IgD-negative memory B cell (primary cell): ENCODE measurements at regions not wholly inside any gene's neighbourhood (a gene's known extent, or its start where the extent isn't known, plus 50 kb on each side); places are given as distances from the start of the nearest gene placed in this dataset.
A peak's percentile ranks its signal among the peaks of the same experiment; 100 is the strongest.
"Not testable (repeated sequence)": the region's sequence is repeated elsewhere in the genome, so short reads cannot be mapped to it uniquely, and the experiment has no call there.

Source experiments
- H3K27ac Mint-ChIP-seq, 3 donors: one replicate each; pipeline ENCODE4 v1.8.0; 2020 to 2022; ENCODE audit warnings: mild to moderate bottlenecking in 3 of 3, mixed read lengths in 3 of 3, moderate library complexity in 1 of 3
- H3K27me3 Mint-ChIP-seq: one replicate; pipeline ENCODE4 v1.8.0; 2021; ENCODE audit warnings: mixed read lengths
- H3K36me3 Mint-ChIP-seq: one replicate; pipeline ENCODE4 v1.8.0; 2020; ENCODE audit warnings: mild to moderate bottlenecking, mixed read lengths
- H3K4me1 Mint-ChIP-seq, 3 donors: one replicate each; pipeline ENCODE4 v1.8.0; 2020 to 2022; ENCODE audit warnings: mixed read lengths in 3 of 3, mild to moderate bottlenecking in 1 of 3
- H3K4me3 Mint-ChIP-seq, 4 donors: one replicate each; pipeline ENCODE4 v1.8.0; 2020 to 2022; ENCODE audit warnings: mild to moderate bottlenecking in 4 of 4, mixed read lengths in 4 of 4, moderate library complexity in 3 of 4
- H3K9me3 Mint-ChIP-seq, 3 donors: one replicate each; pipeline ENCODE4 v1.8.0; 2020 to 2021; ENCODE audit warnings: mixed read lengths in 3 of 3, mild to moderate bottlenecking in 1 of 3

DNA sequence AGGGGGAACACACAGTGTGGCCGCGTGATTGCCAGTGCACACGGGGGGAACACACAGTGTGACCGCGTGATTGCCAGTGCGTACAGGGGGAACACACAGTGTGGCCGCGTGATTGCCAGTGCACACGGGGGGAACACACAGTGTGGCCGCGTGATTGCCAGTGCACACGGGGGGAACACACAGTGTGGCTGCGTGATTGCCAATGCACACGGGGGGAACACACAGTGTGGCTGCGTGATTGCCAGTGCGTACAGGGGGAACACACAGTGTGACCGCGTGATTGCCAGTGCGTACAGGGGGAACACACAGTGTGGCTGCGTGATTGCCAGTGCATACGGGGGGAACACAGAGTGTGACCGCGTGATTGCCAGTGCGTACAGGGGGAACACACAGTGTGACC, 140.3 kb downstream of the RTP5 start:
- H3K4me1 Mint-ChIP-seq, result peaks cover 2 to 12% (median 7%) of the 10 kb centered on the region in 3 donors
- H3K36me3 Mint-ChIP-seq, H3K27ac Mint-ChIP-seq, H3K4me3 Mint-ChIP-seq, H3K27me3 Mint-ChIP-seq, H3K9me3 Mint-ChIP-seq: not testable (repeated sequence)

GRCh38 chr2:242010252-242011166, 141.0 kb downstream of the RTP5 start:
- Mint-ChIP-seq H3K4me1 (peaks cover 2 to 12% (median 7%) of the 10 kb centered on the region in 3 donors), H3K27ac (peak overlapping the region; percentile 40 to 96 (median 45))
- H3K9me3 Mint-ChIP-seq, H3K4me3 Mint-ChIP-seq, H3K36me3 Mint-ChIP-seq, H3K27me3 Mint-ChIP-seq: not testable (repeated sequence)

GRCh38 chr2:242011167-242011513, 141.6 kb downstream of the RTP5 start:
- Mint-ChIP-seq H3K4me3 (no peak overlapping the region), H3K36me3 (no peaks in the 10 kb centered on the region), H3K9me3 (no peaks in the 10 kb centered on the region), H3K4me1 (peaks cover 2 to 12% (median 7%) of the 10 kb centered on the region in 3 donors), H3K27ac (peak overlapping the region; percentile 40 to 96 (median 45)), H3K27me3 (no peaks in the 10 kb centered on the region)

GRCh38 chr2:242011516-242011915, 142.0 kb downstream of the RTP5 start:
- H3K9me3 Mint-ChIP-seq, result no peaks in the 10 kb centered on the region
- no peaks in the 10 kb centered on the region for H3K27me3 Mint-ChIP-seq
- peaks cover 4 to 12% (median 10%) of the 10 kb centered on the region in 3 donors for H3K4me1 Mint-ChIP-seq
- no peak overlapping the region for H3K4me3 Mint-ChIP-seq
- no peaks in the 10 kb centered on the region for H3K36me3 Mint-ChIP-seq
- H3K27ac Mint-ChIP-seq, result peak overlapping the region; percentile 45 to 96 (median 63)

- Mint-ChIP-seq H3K36me3 (no peaks in the 10 kb centered on the region), H3K27me3 (no peaks in the 10 kb centered on the region), H3K9me3 (no peaks in the 10 kb centered on the region), H3K4me1 (peaks cover 4 to 15% (median 15%) of the 10 kb centered on the region in 3 donors), H3K27ac (peak overlapping the region in 2 of 3 donors; percentile 63 to 96), H3K4me3 (peak overlapping the region in 1 of 4 donors; percentile 41)
Observed at GRCh38 chr2:242011991-242012764, 142.6 kb downstream of the RTP5 start.

GRCh38 chr2:242012956-242013764, 143.6 kb downstream of the RTP5 start:
- Mint-ChIP-seq H3K27ac (no peak overlapping the region), H3K27me3 (no peaks in the 10 kb centered on the region), H3K4me3 (no peak overlapping the region), H3K36me3 (no peaks in the 10 kb centered on the region), H3K4me1 (peaks cover 4 to 15% (median 15%) of the 10 kb centered on the region in 3 donors), H3K9me3 (no peaks in the 10 kb centered on the region)

- H3K4me1 Mint-ChIP-seq, result peaks cover 7 to 18% (median 15%) of the 10 kb centered on the region in 3 donors
Observed at GRCh38 chr2:242013771-242014170, 144.2 kb downstream of the RTP5 start.

DNA sequence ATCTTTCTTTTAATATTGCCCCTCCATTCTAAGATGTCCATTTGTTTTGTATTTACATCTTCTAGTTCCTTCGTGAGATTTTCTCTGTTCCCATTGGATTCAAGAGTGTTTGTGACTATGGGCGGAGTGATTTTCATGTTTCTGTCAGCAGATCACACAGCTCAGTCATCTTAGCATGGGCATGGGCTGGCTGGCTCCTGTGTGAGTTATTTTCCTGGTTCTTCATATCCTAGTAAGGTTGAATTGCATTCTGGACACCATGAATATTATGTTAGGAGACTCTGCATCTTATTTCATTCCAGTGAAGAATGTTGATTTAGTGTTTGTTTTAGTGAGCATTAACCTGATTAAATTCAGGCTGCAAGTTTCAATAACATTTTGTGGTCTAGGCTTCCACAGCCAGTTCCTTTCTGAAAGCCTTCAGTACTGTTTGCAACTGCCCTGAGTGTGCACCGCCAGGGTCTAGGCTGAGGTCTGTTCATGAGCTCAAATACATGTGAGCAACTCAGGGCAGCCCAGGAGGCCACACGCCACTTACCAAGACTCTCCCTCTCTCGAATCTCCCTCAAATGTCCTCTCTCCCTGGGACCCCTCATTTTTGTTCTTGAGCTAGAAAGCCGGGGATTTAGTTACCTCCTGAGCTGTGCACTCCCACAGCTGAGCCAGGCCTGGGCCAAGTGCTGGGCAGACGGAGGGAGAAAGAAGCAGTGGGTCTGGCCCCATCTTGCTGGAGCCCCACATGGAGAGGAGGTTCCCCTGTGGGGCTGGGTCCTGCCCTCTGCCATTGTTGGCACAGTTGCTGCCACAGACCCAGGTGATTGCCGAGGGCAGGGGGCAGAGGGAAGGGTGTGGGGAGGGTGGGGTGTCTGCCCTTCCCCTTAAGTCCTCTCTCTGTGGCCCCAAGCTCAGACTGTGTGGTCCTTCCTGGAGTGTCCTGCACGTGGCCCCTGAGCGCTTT, 145.9 kb downstream of the RTP5 start:
- no peaks in the 10 kb centered on the region for H3K36me3 Mint-ChIP-seq
- H3K4me1 Mint-ChIP-seq, result peaks cover 11 to 23% (median 17%) of the 10 kb centered on the region in 3 donors
- H3K27me3 Mint-ChIP-seq, result peaks cover 4% of the 10 kb centered on the region
- no peaks in the 10 kb centered on the region for H3K9me3 Mint-ChIP-seq
- H3K27ac Mint-ChIP-seq, result peak overlapping the region in 1 of 3 donors; percentile 1
- H3K4me3 Mint-ChIP-seq, result no peak overlapping the region

More at GRCh38 chr2:242013771-242014170, 144.2 kb downstream of the RTP5 start:
- Mint-ChIP-seq H3K27ac (peak overlapping the region in 1 of 3 donors; percentile 16), H3K9me3 (no peaks in the 10 kb centered on the region), H3K27me3 (no peaks in the 10 kb centered on the region), H3K4me3 (no peak overlapping the region), H3K36me3 (no peaks in the 10 kb centered on the region)

DNA sequence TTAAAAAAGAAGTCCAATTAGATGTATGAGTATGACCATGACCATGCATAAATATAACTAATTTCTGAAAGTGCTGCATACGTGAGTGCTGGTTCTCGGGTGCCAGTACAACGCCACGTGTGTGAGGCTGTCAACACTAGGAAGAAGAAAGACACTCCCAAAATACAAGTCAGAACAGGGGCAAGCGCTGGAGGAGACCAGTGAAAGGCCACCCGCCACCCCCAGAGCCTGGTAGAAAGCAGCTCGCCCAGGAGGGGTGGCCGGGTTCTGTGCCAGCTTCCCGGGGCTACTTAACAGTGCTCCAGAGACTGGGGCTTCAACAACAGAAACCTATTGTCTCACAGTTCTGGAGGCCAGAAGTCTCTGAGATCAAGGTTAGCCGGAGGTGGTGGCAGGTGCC, 147.6 kb downstream of the RTP5 start:
- no peaks in the 10 kb centered on the region for H3K36me3 Mint-ChIP-seq
- H3K4me1 Mint-ChIP-seq, result peaks cover 13 to 15% (median 14%) of the 10 kb centered on the region in 3 donors
- H3K27me3 Mint-ChIP-seq, result peaks cover 10% of the 10 kb centered on the region
- no peaks in the 10 kb centered on the region for H3K9me3 Mint-ChIP-seq
- H3K4me3 Mint-ChIP-seq, result no peak overlapping the region
- H3K27ac Mint-ChIP-seq, result peak overlapping the region in 1 of 3 donors; percentile 43

- Mint-ChIP-seq H3K27me3 (peaks cover 22% of the 10 kb centered on the region), H3K4me1 (peaks cover 11 to 14% (median 14%) of the 10 kb centered on the region in 3 donors), H3K27ac (peak overlapping the region in 1 of 3 donors; percentile 90)
- H3K36me3 Mint-ChIP-seq, H3K4me3 Mint-ChIP-seq, H3K9me3 Mint-ChIP-seq: not testable (repeated sequence)
Observed at GRCh38 chr2:242018416-242018815, 148.9 kb downstream of the RTP5 start.

- no peaks in the 10 kb centered on the region for H3K9me3 Mint-ChIP-seq
- peaks cover 23% of the 10 kb centered on the region for H3K27me3 Mint-ChIP-seq
- H3K36me3 Mint-ChIP-seq, result no peaks in the 10 kb centered on the region
- peaks cover 11 to 14% (median 14%) of the 10 kb centered on the region in 3 donors for H3K4me1 Mint-ChIP-seq
- H3K27ac Mint-ChIP-seq, result peak overlapping the region in 1 of 3 donors; percentile 53
- H3K4me3 Mint-ChIP-seq, result no peak overlapping the region
Observed at GRCh38 chr2:242019344-242019743, 149.8 kb downstream of the RTP5 start.

DNA sequence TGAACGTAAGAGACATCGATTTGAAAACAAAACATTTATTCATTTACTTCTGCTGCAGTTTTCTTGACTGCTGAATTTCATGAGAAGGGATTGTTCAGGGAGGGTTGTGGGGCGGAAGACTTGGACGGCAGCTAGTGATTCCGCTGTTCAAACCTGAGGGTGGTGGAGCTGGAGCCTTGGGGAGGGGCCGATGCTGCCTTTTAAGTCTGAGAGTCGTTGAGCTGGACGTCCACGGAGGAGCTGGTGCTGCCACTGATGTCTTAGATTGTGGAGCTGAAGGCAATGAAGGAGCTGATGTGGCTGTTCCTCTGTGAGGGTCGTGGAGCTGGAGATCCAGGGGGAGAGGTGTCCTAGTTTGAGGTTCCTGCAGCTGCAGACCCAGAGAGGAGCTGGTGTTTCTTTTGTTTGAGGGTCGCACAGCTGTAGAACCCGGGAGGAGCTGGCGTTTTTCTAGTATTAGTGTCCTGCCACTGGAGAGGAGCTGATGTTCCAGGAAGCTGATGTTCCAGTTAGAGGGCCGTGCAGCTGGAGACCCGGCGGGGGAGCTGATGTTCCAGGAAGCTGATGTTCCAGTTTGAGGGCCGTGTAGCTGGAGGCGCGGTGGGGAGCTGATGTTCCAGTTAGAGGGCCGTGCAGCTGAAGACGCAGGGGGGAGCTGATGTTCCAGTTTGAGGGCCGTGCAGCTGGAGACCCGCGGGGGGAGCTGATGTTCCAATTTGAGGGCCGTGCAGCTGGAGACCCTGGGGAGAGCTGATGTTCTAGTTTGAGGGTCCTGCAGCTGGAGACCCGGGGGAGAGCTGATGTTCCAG, 150.9 kb downstream of the RTP5 start:
- H3K9me3 Mint-ChIP-seq, result no peaks in the 10 kb centered on the region
- H3K27ac Mint-ChIP-seq, result no peak overlapping the region
- H3K4me3 Mint-ChIP-seq, result no peak overlapping the region

More for the DNA sequence above, 150.9 kb downstream of the RTP5 start:
- H3K36me3 Mint-ChIP-seq, result no peaks in the 10 kb centered on the region
- H3K4me1 Mint-ChIP-seq, result peaks cover 11 to 16% (median 14%) of the 10 kb centered on the region in 3 donors
- H3K27me3 Mint-ChIP-seq, result peaks cover 33% of the 10 kb centered on the region
